Germinal center (tissue), 1 donor: ENCODE measurements at regions not wholly inside any gene's neighbourhood (a gene's known extent, or its start where the extent isn't known, plus 50 kb on each side); places are given as distances from the start of the nearest gene placed in this dataset.

Experiments used
- DNase-seq: peaks from one replicate; pipeline ENCODE4 v3.0.0; 2012; ENCODE audit warnings: mixed read lengths, low spot score

DNA sequence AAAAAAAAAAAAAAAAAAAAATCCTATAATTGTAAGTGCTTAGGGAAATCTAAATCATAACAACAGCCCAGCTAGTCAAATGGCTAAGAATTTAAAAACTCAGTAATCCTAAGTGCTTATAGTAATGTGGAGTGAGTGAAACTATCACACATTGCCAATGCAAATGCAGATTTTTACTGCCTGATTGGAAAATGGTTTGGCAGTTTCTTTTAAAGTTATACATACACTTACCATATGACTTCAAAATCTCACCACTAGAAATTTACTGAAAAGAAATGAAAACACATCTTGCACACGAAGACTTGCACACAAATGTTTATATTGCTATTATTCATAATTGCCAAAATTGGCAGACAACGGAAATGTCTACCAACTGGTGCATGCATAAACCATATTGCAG is 51.3 kb upstream of the STXBP6 start:
- DNase-seq = no peak
